ENCODE measurements at regions not wholly inside any gene's neighbourhood (a gene's known extent, or its start where the extent isn't known, plus 50 kb on each side); places are given as distances from the start of the nearest gene placed in this dataset.

DNA sequence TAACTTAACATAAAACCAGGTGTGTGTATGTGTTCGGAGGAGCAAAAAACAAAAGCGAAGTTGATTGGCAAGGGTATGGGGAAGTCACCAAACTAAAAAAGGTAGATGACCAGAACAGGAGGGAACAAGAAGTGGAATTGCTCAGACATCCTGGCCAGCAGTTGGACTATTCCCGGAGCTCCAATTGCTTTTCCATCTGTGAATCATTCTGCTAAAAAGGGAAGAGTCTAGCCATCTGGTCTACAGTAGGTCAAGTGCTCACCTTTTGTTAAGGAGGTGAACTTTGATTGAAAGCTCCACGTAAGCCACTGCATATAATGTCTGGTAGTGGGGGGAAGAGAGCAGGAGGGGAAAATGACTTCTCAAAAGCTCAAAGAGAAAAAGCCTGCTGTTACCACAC lies 50.0 kb upstream of the BET1 start:
- Histone ChIP-seq H3K9me3 (ENCODE audit: control insufficient read depth, insufficient read depth, low read length) (no peaks in the 10 kb centered on the region), H3K79me1 (ENCODE audit: low read depth in 1 of 2, low read length in 2 of 2) (no peaks in the 10 kb centered on the region), H3K14ac (replicated peaks; ENCODE audit: low read depth, low read length) (no peak overlapping the region), H3K27ac (ENCODE audit: insufficient read depth, low read length) (no peak overlapping the region), H3K9ac (ENCODE audit: low read depth, low read length) (no peak overlapping the region), H3K9me1 (ENCODE audit: insufficient read depth, low read length) (no peaks in the 10 kb centered on the region), H2BK120ac (ENCODE audit: low read depth, low read length) (no peak overlapping the region), H3K27me3 (ENCODE audit: control insufficient read depth, insufficient read depth, low read length) (no peaks in the 10 kb centered on the region), H2BK20ac (ENCODE audit: low read depth, low read length) (no peak overlapping the region), H3K18ac (ENCODE audit: low read depth, low read length) (no peak overlapping the region), H4K8ac (ENCODE audit: low read depth in 2 of 2, low read length in 2 of 2) (no peak overlapping the region; a peak in 1 of 4 replicates), H2AFZ (replicated peaks; ENCODE audit: low read length, poor library complexity) (no peak overlapping the region), H3K4me1 (ENCODE audit: control insufficient read depth, insufficient read depth, low read length) (no peaks in the 10 kb centered on the region), H2BK15ac (ENCODE audit: low read depth, low read length) (peak overlapping the region; percentile 76; the same call in 2 of the 3 replicates), H2BK5ac (ENCODE audit: low read depth, low read length, poor library complexity, severe bottlenecking) (no peak overlapping the region), H3K4me2 (ENCODE audit: low read depth, low read length) (no peak overlapping the region), H2AK5ac (ENCODE audit: low read depth, low read length) (no peak overlapping the region), H3K36me3 (ENCODE audit: control insufficient read depth, insufficient read depth, low read length) (no peaks in the 10 kb centered on the region), H2AK9ac (replicated peaks; ENCODE audit: low read depth, low read length, poor library complexity) (no peak overlapping the region), H4K91ac (ENCODE audit: insufficient read depth, low read depth, low read length) (no peak overlapping the region), H4K5ac (ENCODE audit: low read depth, low read length) (no peak overlapping the region), H3K23ac (ENCODE audit: low read depth, low read length) (no peak overlapping the region), H3K4ac (ENCODE audit: low read depth, low read length) (no peak overlapping the region), H3K56ac (ENCODE audit: extremely low read depth, insufficient read depth, low read length) (no peak overlapping the region), H4K20me1 (ENCODE audit: insufficient read depth, low read length) (no peaks in the 10 kb centered on the region), H3K4me3 (ENCODE audit: insufficient read depth, low read depth, low read length) (no peak overlapping the region)
- intact Hi-C loops (cut with micrococcal nuclease): no loop called here
- DNase-seq: no peak
- ChIA-PET POLR2A (ENCODE audit: unreplicated experiment) (no interaction called here), CTCF (no interaction called here)
- TF ChIP-seq MXI1 (IDR thresholded peaks at IDR 0.05; ENCODE audit: borderline replicate concordance, low read depth, low read length) (no peak), RCOR1 (IDR thresholded peaks at IDR 0.05; ENCODE audit: insufficient replicate concordance, low read length) (no peak), MAZ (IDR thresholded peaks at IDR 0.05; ENCODE audit: borderline replicate concordance, low read depth, low read length) (no peak), MAFK (IDR thresholded peaks at IDR 0.05; ENCODE audit: low read depth, low read length) (no peak), CEBPB (IDR thresholded peaks at IDR 0.05; ENCODE audit: low read depth, low read length) (no peak), POLR2A (IDR thresholded peaks at IDR 0.05; ENCODE audit: low read depth, low read length) (no peak), RFX5 (IDR thresholded peaks at IDR 0.05; ENCODE audit: low read depth, low read length) (no peak), BHLHE40 (IDR thresholded peaks at IDR 0.05; ENCODE audit: low read depth, low read length) (no peak), RAD21 (IDR thresholded peaks at IDR 0.05; ENCODE audit: low read length) (no peak), CHD1 (IDR thresholded peaks at IDR 0.05; ENCODE audit: low read depth, low read length) (no peak), SMC3 (IDR thresholded peaks at IDR 0.05; ENCODE audit: low read depth, low read length) (no peak), FOS (IDR thresholded peaks at IDR 0.05; ENCODE audit: low read depth, low read length) (no peak), NFE2L2 (IDR thresholded peaks at IDR 0.05; ENCODE audit: low read depth, low read length) (no peak)
- TF ChIP-seq, protein P1, sequence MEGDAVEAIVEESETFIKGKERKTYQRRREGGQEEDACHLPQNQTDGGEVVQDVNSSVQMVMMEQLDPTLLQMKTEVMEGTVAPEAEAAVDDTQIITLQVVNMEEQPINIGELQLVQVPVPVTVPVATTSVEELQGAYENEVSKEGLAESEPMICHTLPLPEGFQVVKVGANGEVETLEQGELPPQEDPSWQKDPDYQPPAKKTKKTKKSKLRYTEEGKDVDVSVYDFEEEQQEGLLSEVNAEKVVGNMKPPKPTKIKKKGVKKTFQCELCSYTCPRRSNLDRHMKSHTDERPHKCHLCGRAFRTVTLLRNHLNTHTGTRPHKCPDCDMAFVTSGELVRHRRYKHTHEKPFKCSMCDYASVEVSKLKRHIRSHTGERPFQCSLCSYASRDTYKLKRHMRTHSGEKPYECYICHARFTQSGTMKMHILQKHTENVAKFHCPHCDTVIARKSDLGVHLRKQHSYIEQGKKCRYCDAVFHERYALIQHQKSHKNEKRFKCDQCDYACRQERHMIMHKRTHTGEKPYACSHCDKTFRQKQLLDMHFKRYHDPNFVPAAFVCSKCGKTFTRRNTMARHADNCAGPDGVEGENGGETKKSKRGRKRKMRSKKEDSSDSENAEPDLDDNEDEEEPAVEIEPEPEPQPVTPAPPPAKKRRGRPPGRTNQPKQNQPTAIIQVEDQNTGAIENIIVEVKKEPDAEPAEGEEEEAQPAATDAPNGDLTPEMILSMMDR (conservative IDR thresholded peaks at IDR 0.05; ENCODE audit: low read depth, low read length): no peak
- TF ChIP-seq, protein P2, sequence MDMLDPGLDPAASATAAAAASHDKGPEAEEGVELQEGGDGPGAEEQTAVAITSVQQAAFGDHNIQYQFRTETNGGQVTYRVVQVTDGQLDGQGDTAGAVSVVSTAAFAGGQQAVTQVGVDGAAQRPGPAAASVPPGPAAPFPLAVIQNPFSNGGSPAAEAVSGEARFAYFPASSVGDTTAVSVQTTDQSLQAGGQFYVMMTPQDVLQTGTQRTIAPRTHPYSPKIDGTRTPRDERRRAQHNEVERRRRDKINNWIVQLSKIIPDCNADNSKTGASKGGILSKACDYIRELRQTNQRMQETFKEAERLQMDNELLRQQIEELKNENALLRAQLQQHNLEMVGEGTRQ (IDR thresholded peaks at IDR 0.05; ENCODE audit: low read depth, low read length): no peak
- TF ChIP-seq, protein P3, sequence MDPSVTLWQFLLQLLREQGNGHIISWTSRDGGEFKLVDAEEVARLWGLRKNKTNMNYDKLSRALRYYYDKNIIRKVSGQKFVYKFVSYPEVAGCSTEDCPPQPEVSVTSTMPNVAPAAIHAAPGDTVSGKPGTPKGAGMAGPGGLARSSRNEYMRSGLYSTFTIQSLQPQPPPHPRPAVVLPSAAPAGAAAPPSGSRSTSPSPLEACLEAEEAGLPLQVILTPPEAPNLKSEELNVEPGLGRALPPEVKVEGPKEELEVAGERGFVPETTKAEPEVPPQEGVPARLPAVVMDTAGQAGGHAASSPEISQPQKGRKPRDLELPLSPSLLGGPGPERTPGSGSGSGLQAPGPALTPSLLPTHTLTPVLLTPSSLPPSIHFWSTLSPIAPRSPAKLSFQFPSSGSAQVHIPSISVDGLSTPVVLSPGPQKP (IDR thresholded peaks at IDR 0.05; ENCODE audit: borderline replicate concordance, low read depth, low read length): no peak
- dilution Hi-C loops (cut with HindIII; ENCODE audit: low sequenced_read_pairs, unreplicated experiment): no loop called here
- WGBS, 2 experiments (ENCODE audit: extremely low coverage in 2 of 2, insufficient read length in 1 of 2): 100% methylated on average over 1 of the region's 4 CpGs; no CpG with 5 or more reads in 1 of the 2 experiments
- BruUV-seq (replicated peaks): no TSS peak
- in situ Hi-C loops (cut with MboI; ENCODE audit: low sequenced_read_pairs): no loop called here
- no peak for ATAC-seq (ENCODE audit: low read depth)

All from IMR-90 (cell line).